HG02852 (cell line): ENCODE measurements at regions not wholly inside any gene's neighbourhood (a gene's known extent, or its start where the extent isn't known, plus 50 kb on each side); places are given as distances from the start of the nearest gene placed in this dataset.

ENCODE experiments used
- ATAC-seq: cut with Tn5 transposase; IDR thresholded peaks from one replicate; pipeline ENCODE4 v1.9.1; 2021; ENCODE audit warnings: mild to moderate bottlenecking, moderate library complexity; ENCODE audit not compliant: unreplicated experiment

DNA sequence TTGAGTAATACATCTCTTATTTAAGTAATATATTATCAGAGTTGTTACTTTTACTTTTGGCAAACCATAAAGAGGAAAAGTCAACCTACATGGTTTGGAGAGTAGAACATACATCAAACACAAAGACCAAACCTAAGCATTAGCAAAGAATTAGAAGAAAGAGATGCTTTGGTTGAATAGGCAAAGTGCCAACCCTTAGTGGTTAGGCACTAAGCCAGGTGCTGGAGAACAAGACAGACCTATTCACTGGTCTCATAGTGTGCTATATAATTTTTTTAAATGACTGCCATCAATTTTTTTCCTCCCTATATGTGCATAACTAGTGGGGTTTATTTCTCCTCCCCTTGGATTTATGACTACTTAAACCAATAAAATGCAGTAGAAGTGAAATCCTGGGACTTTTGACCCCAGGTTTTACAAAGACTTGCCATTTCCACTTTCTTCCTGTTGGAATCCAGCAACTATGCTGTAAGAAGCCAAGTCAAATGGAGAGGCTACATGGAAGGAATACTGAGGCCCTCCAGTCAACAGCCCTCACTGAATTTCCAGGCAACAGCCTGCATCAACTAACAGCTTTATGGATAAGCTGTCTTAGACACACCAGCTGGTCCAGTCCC lies 69.8 kb upstream of the HAO2 start:
- no peak for ATAC-seq

DNA sequence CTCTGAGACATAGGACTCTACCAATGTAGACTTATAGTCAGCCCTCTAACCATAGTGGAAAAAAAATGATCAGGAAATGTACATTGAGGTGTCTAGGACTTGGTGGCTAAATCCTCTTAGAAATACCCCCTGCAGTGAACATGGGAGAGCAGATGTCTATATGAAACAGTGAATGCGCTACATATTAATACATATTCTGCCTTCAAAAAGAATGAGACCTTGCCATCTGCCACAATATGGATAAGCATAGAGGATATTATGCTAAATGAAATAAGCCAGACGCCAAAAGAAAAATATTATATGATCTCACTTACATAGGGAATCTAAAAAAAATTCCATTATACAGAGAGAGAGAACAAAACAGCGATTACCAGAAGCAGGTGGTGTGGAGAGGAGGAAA lies 66.6 kb upstream of the HAO2 start:
- ATAC-seq = no peak

DNA sequence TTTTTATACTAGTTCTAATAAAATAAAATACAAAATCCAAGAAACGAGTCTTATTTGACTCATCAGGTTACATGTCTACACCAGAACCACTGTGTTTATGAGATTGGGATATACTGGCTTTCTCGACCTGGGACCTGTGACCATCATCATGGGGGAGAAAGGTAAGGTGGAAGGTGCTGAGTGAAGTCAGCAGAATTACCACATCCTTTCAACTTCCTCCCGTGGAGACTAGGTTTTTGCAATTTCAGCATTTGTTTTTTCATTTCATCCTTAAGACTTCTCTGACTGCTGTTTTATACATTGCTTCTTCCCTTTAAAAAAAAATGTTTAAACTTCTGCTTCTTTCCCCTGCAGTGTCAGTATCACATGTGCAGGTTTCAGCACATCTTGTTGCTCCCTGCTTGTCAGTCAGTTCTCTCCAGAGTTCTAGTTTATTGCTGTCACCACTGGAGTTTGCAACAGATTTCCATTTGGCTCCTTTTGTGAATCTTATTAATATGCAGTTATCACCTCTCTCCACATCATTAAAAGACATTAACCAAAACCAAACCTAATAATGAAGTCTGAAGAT lies 60.4 kb upstream of the HAO2 start:
- no peak for ATAC-seq

DNA sequence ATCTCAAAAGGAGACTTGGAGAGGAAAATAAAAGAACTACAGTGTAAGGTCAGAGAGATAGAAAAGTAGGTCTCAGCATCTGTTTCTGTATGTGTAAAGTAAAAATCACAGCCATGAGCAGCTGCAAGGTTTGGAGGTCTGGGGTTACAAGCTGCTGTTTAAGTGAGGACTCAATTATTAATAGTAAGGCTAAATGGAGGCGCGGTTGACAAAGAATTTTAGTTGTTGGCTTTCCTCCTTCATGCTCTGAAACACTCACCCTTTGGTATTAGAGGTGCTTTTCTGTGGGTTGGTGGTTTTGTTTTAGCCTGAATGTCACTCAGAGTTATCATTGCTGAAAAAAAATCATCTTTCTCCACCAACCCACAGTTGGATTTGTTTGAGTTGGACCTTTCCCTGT lies 59.8 kb upstream of the HAO2 start:
- no peak for ATAC-seq

DNA sequence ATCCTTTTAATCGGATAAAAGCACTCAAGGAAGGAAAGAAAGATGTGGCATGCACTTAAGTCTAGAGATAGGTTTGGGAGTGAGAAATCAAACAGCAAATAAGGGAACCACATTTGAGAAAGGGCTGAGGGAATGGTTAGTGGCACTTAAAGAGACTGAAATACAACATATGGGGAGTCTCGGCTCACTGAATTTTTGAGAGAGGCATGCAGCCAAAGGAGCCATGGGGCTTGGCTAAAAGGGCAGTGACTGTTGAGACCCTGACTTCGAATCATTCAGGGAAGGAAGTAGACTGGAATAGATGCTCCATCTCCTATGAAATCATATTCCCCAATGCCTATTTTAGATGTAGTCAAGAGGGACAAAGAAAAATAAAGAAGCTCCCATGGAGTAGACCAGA lies 58.3 kb upstream of the HAO2 start:
- ATAC-seq = no peak

DNA sequence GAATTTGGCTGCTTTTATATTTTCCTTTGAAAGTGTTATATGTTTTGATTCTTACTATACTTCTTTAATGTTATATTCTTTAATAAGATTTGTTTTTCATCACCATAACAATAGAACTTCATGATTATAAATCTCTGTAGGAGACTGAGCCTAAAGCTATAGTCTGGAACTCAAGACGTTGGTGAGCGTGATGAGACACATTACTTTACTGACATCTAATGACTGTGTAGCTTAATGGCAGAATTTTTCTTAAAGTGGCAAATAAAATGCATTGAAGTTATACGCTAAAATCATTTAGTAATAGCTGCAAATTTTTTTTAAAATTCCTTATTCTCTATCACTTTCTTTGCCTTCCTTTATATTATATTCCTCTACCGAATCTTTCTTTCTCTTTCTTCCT lies 56.1 kb upstream of the HAO2 start:
- no peak for ATAC-seq

DNA sequence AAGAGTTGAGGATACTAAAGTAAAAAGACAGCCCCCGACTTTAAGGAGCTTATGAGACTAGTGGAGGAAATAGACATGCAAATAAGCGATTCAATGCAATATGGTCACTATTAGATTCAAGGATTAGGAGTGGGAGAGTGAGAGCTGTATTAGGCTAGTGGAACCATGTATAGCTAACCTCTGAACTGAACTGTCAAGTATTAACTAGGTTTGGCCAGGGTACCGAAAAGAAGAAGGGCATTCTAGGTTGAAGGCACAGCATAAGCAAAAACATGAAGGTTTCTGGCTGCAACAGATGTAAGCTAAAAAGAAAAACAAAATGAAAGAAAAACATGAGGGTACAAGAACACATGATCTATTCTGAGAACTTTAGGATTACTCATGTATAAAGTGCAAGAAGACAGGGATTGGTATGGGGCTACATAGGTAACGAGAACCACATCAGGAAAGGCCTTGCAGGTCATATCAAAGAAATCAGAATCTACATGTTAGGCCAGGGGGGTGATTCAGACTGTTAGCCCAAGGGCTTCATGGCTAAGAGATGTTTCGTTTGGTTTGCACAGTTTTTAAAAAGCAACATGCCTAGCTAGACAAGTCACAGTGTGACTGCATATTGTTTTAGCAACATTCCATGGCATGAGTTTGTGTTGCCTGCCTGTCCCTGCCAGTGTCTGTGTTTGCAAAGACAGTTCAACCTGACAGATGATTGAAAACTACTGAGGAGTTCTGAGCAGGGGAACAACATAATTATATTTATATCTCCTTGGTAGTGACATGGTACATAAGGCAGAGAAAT lies 54.4 kb upstream of the HAO2 start:
- no peak for ATAC-seq

DNA sequence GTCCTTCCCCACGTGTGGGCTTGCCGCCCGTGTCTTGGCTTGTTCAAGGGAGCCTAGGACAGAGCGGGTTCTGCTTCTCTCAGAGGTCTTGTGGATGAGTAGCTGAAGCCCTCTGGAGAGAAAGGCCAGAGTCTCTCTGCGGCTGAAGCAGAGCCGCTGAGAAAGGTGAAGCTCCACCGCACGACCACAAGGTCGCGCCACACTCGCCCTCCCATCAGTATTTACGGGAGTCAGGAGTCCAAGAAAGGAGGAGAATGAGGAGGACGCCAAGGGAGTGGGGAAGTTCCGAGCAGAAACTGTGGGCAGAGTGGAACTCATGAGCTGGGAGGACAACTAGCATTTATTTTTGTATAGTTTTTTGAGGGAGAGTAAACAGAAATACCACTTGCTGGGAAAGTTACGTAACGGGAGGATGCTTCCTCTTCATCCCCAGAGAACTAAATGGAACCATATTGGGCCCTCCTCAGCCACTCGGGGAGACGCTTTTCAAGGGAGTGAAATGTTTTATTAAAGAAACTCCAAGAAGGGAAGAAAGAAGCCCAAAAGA lies 51.6 kb upstream of the HAO2 start:
- no peak for ATAC-seq

DNA sequence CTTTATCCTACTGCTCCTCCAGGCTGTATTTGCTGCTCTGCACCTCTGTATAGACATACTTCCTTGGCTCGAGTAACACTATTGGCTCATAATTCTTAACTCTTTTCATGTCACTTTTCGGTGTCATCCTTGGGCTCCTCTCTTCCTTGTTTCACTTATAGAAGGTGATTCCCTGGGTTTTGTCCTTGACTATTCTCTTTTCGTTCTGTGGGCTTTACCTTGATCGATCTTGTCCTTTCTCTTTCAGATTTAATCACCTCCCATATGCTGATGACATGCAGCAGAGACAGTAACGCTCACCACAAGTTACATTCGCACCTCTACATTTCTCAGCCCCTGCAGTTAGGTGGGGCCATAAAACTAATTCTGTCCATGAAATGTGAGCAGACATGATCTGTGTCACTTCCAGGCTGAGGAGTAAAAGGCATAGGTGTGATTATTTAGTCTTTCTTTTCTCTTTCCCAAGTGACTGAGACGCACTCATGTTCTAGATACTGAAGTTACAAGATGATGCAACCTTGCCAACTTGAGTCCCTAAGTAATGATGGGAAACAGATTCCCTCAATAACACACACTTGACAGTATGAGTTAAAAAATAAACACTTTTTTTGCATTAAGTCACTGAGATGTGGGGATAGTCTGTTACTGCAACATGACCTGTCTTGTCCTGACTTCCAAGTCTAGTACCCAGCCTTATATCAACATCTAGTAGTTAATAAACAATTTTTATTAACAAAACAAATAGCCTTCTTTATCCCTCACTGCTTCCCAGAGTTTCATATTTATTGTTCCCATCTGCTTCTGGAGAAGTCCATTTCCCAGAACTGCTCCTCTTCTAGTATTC lies 49.9 kb upstream of the HAO2 start:
- ATAC-seq = peak; percentile 76
